ENCODE measurements at regions not wholly inside any gene's neighbourhood (a gene's known extent, or its start where the extent isn't known, plus 50 kb on each side); places are given as distances from the start of the nearest gene placed in this dataset.
"Not testable (repeated sequence)": the region's sequence is repeated elsewhere in the genome, so short reads cannot be mapped to it uniquely, and the experiment has no call there.

DNA sequence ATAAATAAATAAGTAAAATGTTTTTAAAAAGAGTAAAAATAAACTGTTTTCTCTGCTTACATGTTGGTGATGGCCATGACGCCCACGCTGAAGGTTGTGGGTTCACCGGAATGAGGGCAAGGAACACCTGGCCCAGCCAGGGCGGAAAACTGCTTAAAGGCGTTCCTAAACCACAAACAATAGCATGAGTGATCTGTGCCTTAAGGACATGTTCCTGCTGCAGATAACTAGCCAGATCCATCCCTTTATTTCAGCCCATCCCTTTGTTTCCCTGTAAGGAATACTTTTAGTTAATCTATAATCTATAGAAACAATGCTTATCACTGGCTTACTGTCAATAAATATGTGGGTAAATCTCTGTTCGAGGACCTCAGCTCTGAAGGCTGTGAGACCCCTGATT is 63.3 kb upstream of the CEP78 start:
- H3K36me3 ChIP-seq (ENCODE audit: insufficient read depth, low read length); H3K4me1 ChIP-seq (ENCODE audit: insufficient read depth, low read length, poor library complexity, severe bottlenecking); BruUV-seq (replicated peaks); H4K20me1 ChIP-seq (ENCODE audit: insufficient read depth, low read length); H3K4me2 ChIP-seq (ENCODE audit: low read length); H2AFZ ChIP-seq (ENCODE audit: low read length); POLR2A ChIA-PET; H3K9me3 ChIP-seq (ENCODE audit: low read length); intact Hi-C loops (cut with micrococcal nuclease; ENCODE audit: unreplicated experiment); H3K27ac ChIP-seq (ENCODE audit: low read depth, low read length, poor library complexity, severe bottlenecking); CTCF ChIA-PET (ENCODE audit: unreplicated experiment); DNase-seq (ENCODE audit: low spot score); H3K4me3 ChIP-seq (ENCODE audit: low read depth, low read length, poor library complexity, severe bottlenecking); H3K79me2 ChIP-seq (ENCODE audit: insufficient read depth, low read depth, low read length); H3K9me2 ChIP-seq (ENCODE audit: insufficient read depth, low read length): not testable (repeated sequence)

DNA sequence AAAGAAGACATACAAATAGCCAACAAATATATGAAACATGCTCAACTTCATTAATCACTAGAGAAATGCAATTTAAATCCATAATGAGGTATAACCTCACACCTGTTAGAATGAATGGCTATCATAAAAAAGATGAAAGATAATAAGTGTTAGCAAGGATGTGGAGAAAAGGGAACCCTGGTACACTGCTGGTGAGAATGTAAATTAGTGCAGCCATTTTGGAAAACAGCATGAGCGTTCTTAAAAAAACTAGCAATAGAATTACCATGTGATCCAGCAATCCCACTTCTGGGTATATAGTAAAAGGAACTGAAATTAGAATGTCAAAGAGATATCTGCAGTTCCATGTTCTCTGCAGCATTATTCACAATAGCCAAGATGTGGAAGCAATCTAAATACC is 64.2 kb upstream of the CEP78 start:
- no peaks in the 10 kb centered on the region for H3K9me2 ChIP-seq (ENCODE audit: insufficient read depth, low read length)
- H2AFZ ChIP-seq (ENCODE audit: low read length), result no peak overlapping the region
- no peaks in the 10 kb centered on the region for H3K4me1 ChIP-seq (ENCODE audit: insufficient read depth, low read length, poor library complexity, severe bottlenecking)
- intact Hi-C loops (cut with micrococcal nuclease; ENCODE audit: unreplicated experiment), result loop anchor here (2.0 kb wide), 1 partner anchor 19 kb away; no protein-coding TSS in a partner anchor
- no TSS peak for BruUV-seq (replicated peaks)
- ChIA-PET CTCF (ENCODE audit: unreplicated experiment) (no interaction called here), POLR2A (no interaction called here)
- H3K79me2 ChIP-seq (ENCODE audit: insufficient read depth, low read depth, low read length), result no peaks in the 10 kb centered on the region
- no peak overlapping the region for H3K4me3 ChIP-seq (ENCODE audit: low read depth, low read length, poor library complexity, severe bottlenecking)
- H4K20me1 ChIP-seq (ENCODE audit: insufficient read depth, low read length), result no peaks in the 10 kb centered on the region
- TF ChIP-seq EZH2phosphoT487 (IDR thresholded peaks at IDR 0.05; ENCODE audit: borderline replicate concordance, low read depth, low read length), result no peak
- TF ChIP-seq, protein P1, sequence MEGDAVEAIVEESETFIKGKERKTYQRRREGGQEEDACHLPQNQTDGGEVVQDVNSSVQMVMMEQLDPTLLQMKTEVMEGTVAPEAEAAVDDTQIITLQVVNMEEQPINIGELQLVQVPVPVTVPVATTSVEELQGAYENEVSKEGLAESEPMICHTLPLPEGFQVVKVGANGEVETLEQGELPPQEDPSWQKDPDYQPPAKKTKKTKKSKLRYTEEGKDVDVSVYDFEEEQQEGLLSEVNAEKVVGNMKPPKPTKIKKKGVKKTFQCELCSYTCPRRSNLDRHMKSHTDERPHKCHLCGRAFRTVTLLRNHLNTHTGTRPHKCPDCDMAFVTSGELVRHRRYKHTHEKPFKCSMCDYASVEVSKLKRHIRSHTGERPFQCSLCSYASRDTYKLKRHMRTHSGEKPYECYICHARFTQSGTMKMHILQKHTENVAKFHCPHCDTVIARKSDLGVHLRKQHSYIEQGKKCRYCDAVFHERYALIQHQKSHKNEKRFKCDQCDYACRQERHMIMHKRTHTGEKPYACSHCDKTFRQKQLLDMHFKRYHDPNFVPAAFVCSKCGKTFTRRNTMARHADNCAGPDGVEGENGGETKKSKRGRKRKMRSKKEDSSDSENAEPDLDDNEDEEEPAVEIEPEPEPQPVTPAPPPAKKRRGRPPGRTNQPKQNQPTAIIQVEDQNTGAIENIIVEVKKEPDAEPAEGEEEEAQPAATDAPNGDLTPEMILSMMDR (conservative IDR thresholded peaks at IDR 0.05; ENCODE audit: low read length), result no peak
- no peak overlapping the region for H3K27ac ChIP-seq (ENCODE audit: low read depth, low read length, poor library complexity, severe bottlenecking)
- H3K4me2 ChIP-seq (ENCODE audit: low read length), result no peak overlapping the region
- H3K36me3 ChIP-seq (ENCODE audit: insufficient read depth, low read length), result no peaks in the 10 kb centered on the region
- H3K9me3 ChIP-seq (ENCODE audit: low read length), result no peaks in the 10 kb centered on the region
- no peak for DNase-seq (ENCODE audit: low spot score)

DNA sequence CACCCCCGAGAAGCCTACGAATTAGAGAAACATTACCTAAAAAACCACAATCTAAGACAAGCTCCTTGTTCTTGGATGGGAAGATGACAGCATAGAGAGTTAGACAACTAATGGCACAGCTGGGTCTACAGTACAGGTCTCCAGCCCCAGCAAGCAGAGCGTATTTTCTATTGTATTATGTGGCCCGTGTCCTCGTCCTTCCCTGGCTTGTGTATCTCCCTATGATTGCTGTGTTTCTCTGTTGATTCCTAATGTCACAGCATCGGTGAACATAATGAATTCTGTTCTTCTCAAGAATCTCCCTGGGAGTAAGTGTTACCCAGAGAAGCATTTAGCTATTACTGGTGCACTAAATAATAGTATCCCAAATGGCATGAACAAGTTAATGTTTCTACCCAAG is 66.8 kb upstream of the CEP78 start:
- CTCF ChIA-PET (ENCODE audit: unreplicated experiment), result no interaction called here
- no TSS peak for BruUV-seq (replicated peaks)

More for the DNA sequence above, 66.8 kb upstream of the CEP78 start:
- H4K20me1 ChIP-seq (ENCODE audit: insufficient read depth, low read length), result no peaks in the 10 kb centered on the region
- TF ChIP-seq, protein P1 (conservative IDR thresholded peaks at IDR 0.05; ENCODE audit: low read length), result no peak
- no peak for TF ChIP-seq EZH2phosphoT487 (IDR thresholded peaks at IDR 0.05; ENCODE audit: borderline replicate concordance, low read depth, low read length)
- no peak overlapping the region for H3K4me3 ChIP-seq (ENCODE audit: low read depth, low read length, poor library complexity, severe bottlenecking)
- intact Hi-C loops (cut with micrococcal nuclease; ENCODE audit: unreplicated experiment), result no loop called here
- no peak overlapping the region for H3K27ac ChIP-seq (ENCODE audit: low read depth, low read length, poor library complexity, severe bottlenecking)
- H3K9me2 ChIP-seq (ENCODE audit: insufficient read depth, low read length), result no peaks in the 10 kb centered on the region
- POLR2A ChIA-PET, result interaction anchor here (0.5 to 0.7 kb wide), 3 partner anchors 21 to 124 kb away, joined by 3 read pairs; no protein-coding TSS in a partner anchor
- 0 out of 2 replicates have a peak, but pooled peaks cover 2% of the 10 kb centered on the region for H3K9me3 ChIP-seq (ENCODE audit: low read length)
- H3K4me2 ChIP-seq (ENCODE audit: low read length), result no peak overlapping the region
- no peaks in the 10 kb centered on the region for H3K79me2 ChIP-seq (ENCODE audit: insufficient read depth, low read depth, low read length)
- no peaks in the 10 kb centered on the region for H3K4me1 ChIP-seq (ENCODE audit: insufficient read depth, low read length, poor library complexity, severe bottlenecking)
- H2AFZ ChIP-seq (ENCODE audit: low read length), result no peak overlapping the region
- no peaks in the 10 kb centered on the region for H3K36me3 ChIP-seq (ENCODE audit: insufficient read depth, low read length)
- no peak for DNase-seq (ENCODE audit: low spot score)

All from OCI-LY7 (cell line).